ENCODE measurements at regions not wholly inside any gene's neighbourhood (a gene's known extent, or its start where the extent isn't known, plus 50 kb on each side); places are given as distances from the start of the nearest gene placed in this dataset.
"Not testable (repeated sequence)": the region's sequence is repeated elsewhere in the genome, so short reads cannot be mapped to it uniquely, and the experiment has no call there.

DNA sequence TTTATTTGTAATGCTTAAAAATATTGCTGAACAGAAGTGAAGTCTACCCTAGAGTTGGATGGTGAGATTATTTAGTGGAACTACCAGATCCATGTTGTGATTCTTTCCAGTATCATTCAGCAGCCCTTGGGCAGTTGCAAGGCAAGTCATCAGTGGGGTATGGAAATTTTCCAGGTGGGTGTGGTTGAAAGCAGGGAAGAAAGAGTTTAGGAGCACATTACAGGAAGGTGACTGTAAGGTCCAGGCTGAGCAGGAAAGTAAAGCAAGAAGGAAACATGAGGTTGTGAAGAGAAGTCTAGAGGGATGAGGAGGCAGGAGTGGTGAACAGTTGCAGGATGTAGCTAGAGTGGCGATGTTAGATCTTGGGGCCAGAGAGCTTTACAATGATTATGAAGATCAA is 178.0 kb upstream of the ROPN1B start:
- not testable (repeated sequence) for FAIRE-seq; DNase-seq (ENCODE audit: low spot score)

DNA sequence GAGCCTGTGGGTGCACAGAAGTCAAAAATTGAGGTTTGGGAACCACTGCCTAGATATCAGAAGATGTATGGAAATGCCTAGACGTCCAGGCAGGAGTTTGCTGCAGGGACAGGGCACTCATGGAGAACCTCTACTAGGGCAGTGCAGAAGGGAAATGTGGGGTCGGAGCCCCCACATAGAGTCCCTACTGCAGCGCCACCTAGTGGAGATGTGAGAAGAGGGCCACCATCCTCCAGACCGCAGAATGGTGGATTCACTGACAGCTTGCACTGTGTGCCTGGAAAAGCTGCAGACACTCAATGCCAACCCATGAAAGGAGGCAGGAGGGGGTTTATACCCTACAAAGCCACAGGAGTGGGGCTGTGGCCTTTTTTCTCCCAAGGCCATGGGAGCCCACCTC is 159.0 kb upstream of the ROPN1B start:
- FAIRE-seq; DNase-seq (ENCODE audit: low spot score): not testable (repeated sequence)

DNA sequence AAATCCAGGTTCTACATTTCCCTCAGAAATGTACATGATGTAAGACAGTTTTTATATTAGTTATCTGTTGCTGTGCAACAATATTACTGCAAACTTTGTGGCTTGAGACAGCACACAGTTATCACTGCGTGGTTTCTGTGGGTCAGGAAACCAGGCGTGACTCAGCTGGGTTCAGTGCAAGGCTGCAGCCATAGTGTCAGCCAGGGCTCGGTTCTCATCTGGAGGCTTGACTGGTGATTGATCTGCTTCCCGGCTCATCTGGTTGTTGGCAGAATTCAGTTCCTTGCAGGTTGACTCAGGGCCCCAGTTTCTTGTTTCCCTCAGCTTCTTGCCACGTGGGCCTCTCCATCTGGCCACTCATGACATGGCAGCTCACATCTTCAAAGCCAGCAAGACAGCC is 146.8 kb upstream of the ROPN1B start:
- peak; percentile 53 for DNase-seq (ENCODE audit: low spot score)
- FAIRE-seq, result not testable (repeated sequence)

DNA sequence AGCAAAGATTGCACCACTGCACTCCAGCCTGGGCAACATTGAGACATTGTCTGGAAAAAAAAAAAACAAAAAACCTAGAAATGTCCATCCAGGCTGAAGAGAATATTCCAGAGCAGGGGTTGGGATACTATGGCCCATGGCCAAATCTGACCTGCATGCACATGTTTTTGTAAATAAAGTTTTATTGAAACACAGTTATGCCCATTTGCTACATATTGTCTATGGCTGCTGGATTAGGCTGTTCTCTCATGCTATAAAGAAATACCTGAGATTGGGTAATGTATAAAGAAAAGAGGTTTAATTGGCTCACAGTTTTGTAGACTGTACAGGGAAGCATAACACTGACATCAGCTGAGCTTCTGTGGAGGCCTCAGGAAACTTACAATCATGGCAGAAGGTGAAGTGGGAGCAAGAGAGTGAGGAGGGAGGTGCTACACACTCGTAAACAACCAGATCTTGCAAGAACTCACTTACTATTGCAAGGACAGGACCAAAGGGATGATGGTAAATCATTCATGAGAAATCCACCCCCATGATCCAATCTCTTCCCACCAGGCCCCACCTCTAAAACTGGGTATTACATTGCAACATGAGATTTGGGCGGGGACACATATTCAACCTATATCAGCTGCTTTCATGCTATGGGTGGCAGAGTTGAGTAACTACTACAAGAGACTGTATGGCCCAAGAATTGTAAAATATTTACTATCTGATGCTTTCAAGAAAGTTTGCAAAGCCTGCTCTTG is 137.8 kb upstream of the ROPN1B start:
- not testable (repeated sequence) for FAIRE-seq; DNase-seq (ENCODE audit: low spot score)

DNA sequence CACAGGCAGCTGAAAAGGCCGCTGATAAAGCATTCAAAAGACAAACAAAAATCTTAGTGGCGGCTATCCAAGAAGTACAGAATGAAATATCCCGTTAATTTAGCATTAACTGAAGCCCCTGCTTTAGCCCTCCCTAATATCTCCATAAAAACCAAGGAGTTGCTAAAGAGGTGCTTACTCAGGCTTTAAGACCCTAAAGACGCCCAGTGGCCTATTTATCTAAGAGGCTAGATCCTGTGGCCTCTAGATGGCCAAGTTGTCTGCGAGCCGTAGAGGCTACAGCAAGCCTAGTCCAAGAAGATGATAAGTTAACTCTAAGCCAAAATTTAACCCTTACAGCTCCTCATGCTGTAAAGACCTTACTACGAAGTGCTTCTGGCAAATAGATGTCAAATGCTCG is 133.4 kb upstream of the ROPN1B start:
- not testable (repeated sequence) for DNase-seq (ENCODE audit: low spot score); FAIRE-seq

DNA sequence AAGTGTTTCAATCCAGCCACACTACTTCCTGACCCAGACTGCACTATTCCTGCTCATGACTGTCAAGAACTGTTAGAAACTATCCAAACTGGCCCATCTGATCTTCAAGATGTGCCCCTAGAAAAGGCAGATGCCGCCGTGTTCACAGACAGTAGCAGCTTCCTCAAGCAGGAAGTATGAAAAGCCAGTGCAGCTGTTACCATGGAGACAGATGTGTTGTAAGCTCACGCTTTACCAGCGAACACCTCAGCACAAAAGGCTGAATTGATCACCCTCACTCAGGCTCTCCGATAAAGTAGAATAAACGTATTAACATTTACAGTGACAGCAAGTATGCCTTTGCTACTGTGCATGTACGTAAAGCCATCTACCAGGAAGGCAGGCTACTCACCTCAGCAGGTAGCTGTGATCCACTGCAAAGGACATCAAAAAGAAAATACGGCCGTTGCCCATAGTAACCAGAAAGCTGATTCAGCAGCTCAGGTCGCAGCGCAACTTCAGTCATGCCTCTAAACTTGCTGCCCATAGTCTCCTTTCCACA is 132.9 kb upstream of the ROPN1B start:
- not testable (repeated sequence) for DNase-seq (ENCODE audit: low spot score); FAIRE-seq

DNA sequence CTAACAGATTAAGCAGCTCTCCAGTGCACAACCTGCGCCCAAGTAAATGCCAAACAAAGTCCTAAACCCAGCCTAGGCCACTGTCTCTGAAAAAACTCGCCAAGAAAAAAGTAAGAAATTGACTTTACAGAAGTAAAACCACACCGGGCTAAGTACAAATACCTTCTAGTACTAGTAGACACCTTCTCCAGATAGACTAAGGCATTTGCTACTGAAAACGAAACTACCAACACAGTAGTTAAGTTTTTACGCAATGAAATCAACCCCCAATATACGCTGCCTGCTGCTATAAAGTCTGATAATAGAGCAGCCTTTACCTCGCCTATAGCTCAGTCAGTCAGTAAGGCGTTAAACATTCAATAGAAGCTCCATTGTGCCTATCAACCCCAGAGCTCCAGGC is 132.2 kb upstream of the ROPN1B start:
- FAIRE-seq, result not testable (repeated sequence)

DNA sequence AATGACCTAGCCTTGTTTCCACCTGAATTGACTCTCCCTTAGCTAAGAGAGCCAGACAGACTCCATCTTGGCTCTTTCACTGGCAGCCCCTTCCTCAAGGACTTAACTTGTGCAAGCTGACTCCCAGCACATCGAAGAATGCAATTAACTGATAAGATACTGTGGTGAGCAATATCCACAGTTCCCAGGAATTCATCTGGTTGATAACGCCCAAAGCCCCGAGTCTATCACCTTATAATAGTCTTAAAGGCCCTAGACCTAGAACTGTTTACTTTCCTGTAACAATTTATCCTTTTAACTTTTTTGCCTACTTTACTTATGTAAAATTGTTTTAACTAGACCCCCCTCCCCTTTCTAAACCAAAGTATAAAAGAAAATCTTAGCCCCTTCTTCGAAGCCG is 130.1 kb upstream of the ROPN1B start:
- DNase-seq (ENCODE audit: low spot score); FAIRE-seq: not testable (repeated sequence)

More for the DNA sequence above, 132.2 kb upstream of the ROPN1B start:
- DNase-seq (ENCODE audit: low spot score), result not testable (repeated sequence)

DNA sequence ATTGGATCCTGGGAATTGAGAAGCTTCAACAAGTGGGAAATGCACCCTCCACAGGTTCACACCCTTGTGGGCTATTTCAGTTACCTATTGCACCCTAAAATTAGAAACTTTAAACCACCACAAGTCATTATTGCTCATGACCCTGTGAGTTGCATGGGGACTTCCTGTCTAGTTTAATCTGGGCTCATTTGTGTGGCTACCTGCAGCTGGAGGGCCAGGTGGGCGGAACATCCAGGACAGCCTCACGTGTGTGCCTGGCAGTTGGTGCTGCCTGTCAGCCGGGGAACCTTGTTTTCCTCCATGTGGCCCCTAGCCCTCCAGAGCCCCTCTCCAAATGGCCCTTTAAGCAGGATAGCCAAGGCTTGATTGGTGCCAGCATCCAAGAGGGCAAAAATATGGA is 128.5 kb upstream of the ROPN1B start:
- FAIRE-seq; DNase-seq (ENCODE audit: low spot score): not testable (repeated sequence)

DNA sequence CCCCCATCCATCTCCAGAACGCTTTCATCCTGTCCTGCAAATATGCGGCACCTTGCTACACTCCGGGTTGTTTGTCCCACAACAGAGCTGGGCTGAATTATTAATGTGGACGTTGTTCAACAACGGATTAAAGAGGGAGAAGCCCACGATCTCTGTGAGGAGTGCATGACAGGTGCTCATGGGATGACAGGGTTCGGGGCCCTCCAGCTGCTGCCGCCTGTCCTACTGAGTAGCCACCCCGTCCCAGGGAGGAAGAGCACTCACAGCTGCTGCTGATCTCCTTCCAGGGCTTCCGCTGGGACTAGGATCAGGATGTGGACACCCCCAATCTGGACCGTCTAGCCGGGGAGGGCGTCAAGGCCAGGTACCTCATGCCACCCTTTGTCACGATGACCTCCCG is 121.0 kb upstream of the ROPN1B start:
- FAIRE-seq; DNase-seq (ENCODE audit: low spot score): not testable (repeated sequence)

DNA sequence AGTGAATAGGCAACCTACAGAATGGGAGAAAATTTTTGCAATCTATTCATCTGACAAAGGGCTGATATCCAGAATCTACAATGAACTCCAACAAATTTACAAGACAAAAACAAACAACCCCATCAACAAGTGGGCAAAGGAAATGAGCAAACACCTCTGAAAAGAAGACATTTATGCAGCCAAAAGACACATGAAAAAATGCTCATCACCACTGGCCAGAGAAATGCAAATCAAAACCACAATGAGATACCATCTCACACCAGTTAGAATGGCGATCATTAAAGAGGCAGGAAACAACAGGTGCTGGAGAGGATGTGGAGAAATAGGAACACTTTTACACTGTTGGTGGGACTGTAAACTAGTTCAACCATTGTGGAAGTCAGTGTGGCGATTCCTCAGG is 114.0 kb upstream of the ROPN1B start:
- not testable (repeated sequence) for FAIRE-seq

DNA sequence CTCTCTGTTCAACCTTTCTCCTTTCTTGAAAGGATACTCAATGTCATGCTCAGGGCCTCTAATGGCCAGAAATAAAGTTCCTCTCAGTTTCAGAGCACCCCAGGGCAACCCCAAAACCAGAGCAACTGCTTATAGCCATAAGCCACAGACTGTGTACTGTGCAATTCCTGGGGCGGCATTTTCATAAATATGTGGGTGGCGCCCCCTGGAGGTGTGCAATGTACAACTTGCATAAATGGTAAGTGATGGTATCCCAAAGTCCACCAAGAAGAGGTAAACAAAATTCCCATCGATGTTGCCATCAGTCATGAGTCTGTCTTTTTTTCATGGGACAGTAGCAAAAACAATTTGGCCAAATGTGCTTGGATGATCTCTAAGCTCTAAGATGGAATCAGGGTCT is 108.4 kb upstream of the ROPN1B start:
- FAIRE-seq; DNase-seq (ENCODE audit: low spot score): not testable (repeated sequence)

More for the DNA sequence above, 114.0 kb upstream of the ROPN1B start:
- not testable (repeated sequence) for DNase-seq (ENCODE audit: low spot score)

DNA sequence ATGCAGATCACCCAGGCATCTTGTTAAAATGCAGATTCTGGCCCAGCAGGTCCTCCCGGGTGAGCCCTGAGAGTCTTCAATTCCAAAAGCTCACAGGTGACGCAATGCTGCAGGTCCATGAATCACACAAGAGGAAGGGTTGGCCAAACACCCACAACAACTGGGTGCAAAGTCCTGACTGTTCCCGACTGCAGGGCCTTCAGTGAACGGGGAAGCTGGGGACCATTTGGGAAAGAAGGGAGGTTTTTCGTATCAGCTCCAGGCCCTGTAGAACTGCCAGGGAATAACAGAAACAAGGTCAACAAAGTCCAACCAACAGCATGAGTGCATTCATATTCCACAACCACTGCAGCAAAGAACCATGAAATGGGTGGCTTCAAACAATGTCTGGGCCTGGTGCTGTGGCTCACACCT is 106.1 kb upstream of the ROPN1B start:
- FAIRE-seq; DNase-seq (ENCODE audit: low spot score): not testable (repeated sequence)

DNA sequence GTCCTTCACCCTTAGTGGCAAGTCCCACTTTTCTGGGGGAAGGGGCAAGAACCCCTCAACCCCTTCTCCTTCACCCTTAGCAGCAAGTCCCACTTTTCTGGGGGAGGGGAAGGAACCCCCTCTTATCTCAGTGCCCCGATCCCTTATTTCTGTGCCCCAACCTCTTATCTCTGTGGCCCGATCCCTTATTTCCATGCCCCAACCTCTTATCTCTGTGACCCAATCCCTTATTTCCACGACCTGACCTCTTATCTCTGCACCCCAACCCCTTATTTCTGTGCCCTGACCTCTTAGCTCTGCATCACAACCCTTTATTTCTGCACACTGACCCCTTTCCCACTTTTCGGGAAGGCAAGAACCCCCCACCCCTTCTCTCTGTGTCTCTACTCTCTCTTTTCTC is 104.4 kb upstream of the ROPN1B start:
- DNase-seq (ENCODE audit: low spot score); FAIRE-seq: not testable (repeated sequence)

DNA sequence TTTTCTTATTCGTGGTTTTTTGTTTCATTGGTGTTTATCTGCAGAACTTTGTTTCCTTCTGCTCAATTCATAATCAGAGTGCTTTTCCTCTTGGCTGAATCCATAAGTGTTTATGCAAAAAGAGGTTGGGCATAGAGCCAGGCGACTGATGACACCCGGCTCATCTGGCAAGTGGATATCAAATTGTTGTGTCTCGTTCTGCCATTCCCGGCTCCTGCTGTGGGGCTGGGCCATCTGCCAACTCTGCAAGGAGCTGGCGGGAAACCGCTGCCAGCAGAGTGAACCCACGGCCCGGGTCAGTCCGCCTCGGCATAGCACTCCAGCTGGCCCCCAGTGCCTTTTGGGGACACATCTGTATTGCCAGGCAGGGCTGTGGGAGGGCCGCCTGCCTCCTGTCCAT is 83.0 kb upstream of the ROPN1B start:
- not testable (repeated sequence) for FAIRE-seq
- peak; percentile 4 for DNase-seq (ENCODE audit: low spot score)

DNA sequence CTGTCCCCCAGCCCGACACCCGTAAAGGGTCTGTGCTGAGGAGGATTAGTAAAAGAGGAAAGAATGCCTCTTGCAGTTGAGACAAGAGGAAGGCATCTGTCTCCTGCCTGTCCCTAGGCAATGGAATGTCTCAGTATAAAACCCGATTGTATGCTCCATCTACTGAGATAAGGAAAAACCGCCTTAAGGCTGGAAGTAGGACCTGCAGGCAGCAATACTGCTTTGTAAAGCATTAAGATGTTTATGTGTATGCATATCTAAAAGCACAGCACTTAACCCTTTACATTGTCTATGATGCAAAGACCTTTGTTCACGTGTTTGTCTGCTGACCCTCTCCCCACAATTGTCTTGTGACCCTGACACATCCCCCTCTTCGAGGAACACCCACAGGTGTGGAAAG is 69.8 kb upstream of the ROPN1B start:
- DNase-seq (ENCODE audit: low spot score); FAIRE-seq: not testable (repeated sequence)

DNA sequence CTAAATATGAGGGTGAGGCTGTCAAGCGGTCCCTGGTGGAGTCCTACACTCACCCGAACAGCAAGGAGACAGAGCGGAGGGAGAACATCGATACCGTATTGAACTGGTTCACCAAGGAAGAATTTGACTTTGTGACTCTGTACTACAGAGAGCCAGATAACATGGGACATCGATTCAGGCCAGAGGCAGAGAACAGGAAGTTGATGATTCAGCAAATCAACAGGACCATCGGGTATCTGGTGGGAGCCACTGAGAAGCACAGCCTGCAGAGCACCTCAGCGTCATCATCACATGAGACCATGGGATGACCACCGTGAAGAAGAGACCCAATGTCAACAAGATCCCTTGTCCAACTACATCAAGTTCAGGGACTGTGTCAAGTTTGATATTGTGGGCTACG is 67.5 kb upstream of the ROPN1B start:
- not testable (repeated sequence) for FAIRE-seq; DNase-seq (ENCODE audit: low spot score)

DNA sequence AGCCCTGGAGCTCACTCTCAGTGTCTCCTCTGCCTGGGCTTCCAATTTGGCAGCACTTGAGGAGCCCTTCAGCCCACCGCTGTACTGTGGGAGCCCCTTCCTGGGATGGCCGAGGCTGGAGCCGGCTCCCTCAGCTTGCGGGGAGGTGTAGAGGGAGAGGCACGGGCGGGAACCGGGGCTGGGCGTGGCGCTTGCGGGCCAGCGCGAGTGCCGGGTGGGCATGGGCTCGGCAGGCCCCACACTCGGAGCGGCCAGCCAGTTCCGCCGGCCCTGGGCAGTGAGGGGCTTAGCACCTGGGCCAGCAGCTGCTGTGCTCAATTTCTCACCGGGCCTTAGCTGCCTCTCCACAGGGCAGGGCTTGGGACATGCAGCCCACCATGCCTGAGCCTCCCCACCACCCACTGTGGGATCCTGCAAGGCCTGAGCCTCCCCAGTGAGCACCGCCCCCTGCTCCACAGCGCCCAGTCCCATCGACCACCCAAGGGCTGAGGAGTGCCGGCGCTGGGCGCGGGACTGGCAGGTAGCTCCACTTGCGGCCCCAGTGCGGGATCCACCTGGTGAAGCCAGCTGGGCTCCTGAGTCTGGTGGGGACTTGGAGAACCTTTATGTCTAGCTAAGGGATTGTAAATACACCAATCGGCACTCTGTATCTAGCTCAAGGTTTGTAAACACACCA is 65.1 kb upstream of the ROPN1B start:
- DNase-seq (ENCODE audit: low spot score); FAIRE-seq: not testable (repeated sequence)

DNA sequence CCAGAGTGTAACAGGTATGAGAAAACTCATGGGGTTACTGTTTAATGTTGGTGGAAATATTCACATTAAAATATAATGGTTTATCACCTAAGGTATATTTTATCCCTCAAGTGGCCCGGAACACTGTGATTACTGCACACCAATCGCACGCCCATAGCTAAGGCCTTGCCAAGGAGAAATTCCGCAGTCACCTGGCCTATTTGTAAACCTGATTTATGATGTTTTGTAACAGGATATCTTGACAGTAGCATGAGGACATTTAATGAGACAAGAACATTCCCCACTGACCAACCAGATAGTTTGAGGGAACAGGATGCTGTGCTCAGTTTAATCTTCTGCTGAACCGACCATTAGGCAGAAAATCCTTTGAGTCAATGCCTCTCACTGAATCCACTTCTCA is 61.7 kb upstream of the ROPN1B start:
- DNase-seq (ENCODE audit: low spot score); FAIRE-seq: not testable (repeated sequence)

DNA sequence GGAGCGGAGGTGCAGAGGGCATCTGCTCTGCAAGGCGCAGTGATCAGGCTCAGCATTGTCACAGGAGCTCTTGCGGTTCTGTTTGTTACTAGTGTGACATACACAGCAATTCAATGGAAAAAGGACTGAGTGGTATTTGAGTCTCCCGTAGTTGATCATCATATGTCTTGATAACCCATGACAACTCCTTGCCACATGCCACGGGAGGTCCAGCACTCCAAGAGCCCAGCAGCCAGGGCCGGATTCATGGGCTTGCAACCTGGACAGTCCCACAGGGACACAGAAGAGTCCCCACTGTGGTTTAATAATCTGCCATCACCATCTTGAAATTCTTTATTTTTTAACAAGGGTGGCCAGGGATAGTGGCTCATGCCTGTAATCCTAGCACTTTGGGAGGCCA is 58.1 kb upstream of the ROPN1B start:
- not testable (repeated sequence) for DNase-seq (ENCODE audit: low spot score); FAIRE-seq

DNA sequence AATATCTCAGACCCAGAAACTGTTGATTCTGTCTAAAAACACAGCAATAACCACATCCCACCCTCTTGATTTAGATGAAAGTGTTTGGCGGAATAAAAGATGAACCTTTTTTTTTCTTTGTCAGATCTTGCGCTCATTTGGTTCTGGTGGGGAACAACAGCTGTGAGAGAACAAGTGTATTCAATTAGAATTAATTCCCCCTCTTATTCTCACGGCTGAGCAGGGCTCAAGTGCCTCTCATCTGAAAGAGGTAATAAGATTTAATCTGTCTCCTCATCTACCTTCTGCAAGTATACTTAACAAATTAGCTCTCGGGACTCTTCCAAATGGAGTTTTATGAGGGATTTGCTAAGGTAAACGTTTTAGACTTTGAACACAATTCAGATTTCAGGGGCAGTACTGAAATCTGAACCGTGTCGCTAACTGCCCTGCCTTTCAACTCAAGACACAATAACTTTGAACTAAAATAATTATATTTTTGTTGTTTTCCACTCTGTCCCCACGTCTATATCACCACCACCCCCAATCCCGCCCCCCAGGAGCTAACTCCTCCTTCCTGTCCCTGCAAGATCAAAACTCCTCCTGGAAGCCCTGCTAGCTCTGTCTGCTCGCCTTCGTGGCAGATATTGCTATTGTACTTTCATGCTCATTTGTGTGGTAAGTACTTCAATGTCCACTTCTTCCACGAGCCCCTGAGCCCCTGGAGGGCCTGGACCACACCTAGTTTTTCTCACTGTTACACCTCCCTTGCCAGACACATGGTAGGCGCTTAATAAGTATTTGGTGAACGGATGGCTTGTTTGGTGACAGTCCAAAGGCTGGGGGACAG is 54.2 kb upstream of the ROPN1B start:
- FAIRE-seq; DNase-seq (ENCODE audit: low spot score): not testable (repeated sequence)
